ENCODE measurements at regions not wholly inside any gene's neighbourhood (a gene's known extent, or its start where the extent isn't known, plus 50 kb on each side); places are given as distances from the start of the nearest gene placed in this dataset.

- TF ChIP-seq CTCF (IDR thresholded peaks at IDR 0.05; ENCODE audit: low read depth, low read length) = no peak
- TF ChIP-seq EZH2phosphoT487 (IDR thresholded peaks at IDR 0.05; ENCODE audit: low read depth) = no peak
Measured at GRCh38 chr4:123278755-123279154, 117.8 kb upstream of the SPRY1 start.
